Right ventricle myocardium superior (tissue), 1 donor: ENCODE measurements at regions not wholly inside any gene's neighbourhood (a gene's known extent, or its start where the extent isn't known, plus 50 kb on each side); places are given as distances from the start of the nearest gene placed in this dataset.

Source experiments
- ATAC-seq: fragments of 200-7000 bp; cut with Tn5 transposase; one replicate; pipeline ENCODE4 v1.9.1; 2020; ENCODE audit warnings: mild to moderate bottlenecking; ENCODE audit not compliant: poor library complexity
- DNase-seq: peaks from one replicate; pipeline ENCODE4 v3.0.0-alpha.2; 2020
- intact Hi-C: fragments of 100-400 bp; cut with DNase I; formaldehyde crosslinking; loops from one replicate; pipeline ENCODE4 v1.11.2; 2022
- donor health status: DM: no; HTN: yes; CAD: no; lungs with severe emphysema.

- ATAC-seq (no peak), DNase-seq (no peak)
- intact Hi-C loops = no loop called here
Observed at GRCh38 chr11:80505771-80506170, 1064.9 kb upstream of the TENM4 start.

- intact Hi-C loops = no loop called here
- no peak for DNase-seq
- ATAC-seq = no peak
Observed at GRCh38 chr11:80503990-80504389, 1063.2 kb upstream of the TENM4 start.

GRCh38 chr11:80502511-80502910, 1061.7 kb upstream of the TENM4 start:
- ATAC-seq (no peak), DNase-seq (no peak)
- intact Hi-C loops = no loop called here

GRCh38 chr11:80495116-80495515, 1054.3 kb upstream of the TENM4 start:
- no peak for DNase-seq
- intact Hi-C loops = no loop called here
- ATAC-seq = no peak

GRCh38 chr11:80487952-80488351, 1047.1 kb upstream of the TENM4 start:
- intact Hi-C loops = no loop called here
- ATAC-seq (no peak), DNase-seq (no peak)

- no peak for DNase-seq
- intact Hi-C loops = no loop called here
- ATAC-seq = no peak
Observed at GRCh38 chr11:80486678-80487077, 1045.8 kb upstream of the TENM4 start.

- intact Hi-C loops = no loop called here
- ATAC-seq = no peak
- no peak for DNase-seq
Observed at GRCh38 chr11:80477178-80477577, 1036.3 kb upstream of the TENM4 start.

GRCh38 chr11:80473562-80473961, 1032.7 kb upstream of the TENM4 start:
- no peak for ATAC-seq
- DNase-seq = no peak
- intact Hi-C loops = no loop called here

- ATAC-seq = no peak
- DNase-seq = no peak
- intact Hi-C loops = no loop called here
Observed at GRCh38 chr11:80469871-80470270, 1029.0 kb upstream of the TENM4 start.

GRCh38 chr11:80466570-80466969, 1025.7 kb upstream of the TENM4 start:
- ATAC-seq = no peak
- no peak for DNase-seq
- intact Hi-C loops = no loop called here

GRCh38 chr11:80462211-80462610, 1021.4 kb upstream of the TENM4 start:
- no peak for DNase-seq
- ATAC-seq = no peak
- intact Hi-C loops = no loop called here

GRCh38 chr11:80458376-80458775, 1017.5 kb upstream of the TENM4 start:
- intact Hi-C loops = no loop called here
- DNase-seq (no peak), ATAC-seq (no peak)

- intact Hi-C loops = no loop called here
- DNase-seq (no peak), ATAC-seq (no peak)
Observed at GRCh38 chr11:80457823-80458222, 1017.0 kb upstream of the TENM4 start.

- DNase-seq = no peak
- intact Hi-C loops = no loop called here
- no peak for ATAC-seq
Observed at GRCh38 chr11:80455818-80456217, 1015.0 kb upstream of the TENM4 start.

- no peak for ATAC-seq
- intact Hi-C loops = no loop called here
- DNase-seq = no peak
Observed at GRCh38 chr11:80451105-80451504, 1010.3 kb upstream of the TENM4 start.

GRCh38 chr11:80448709-80449108, 1007.9 kb upstream of the TENM4 start:
- DNase-seq = no peak
- intact Hi-C loops = no loop called here
- ATAC-seq = no peak

- ATAC-seq (no peak), DNase-seq (no peak)
- intact Hi-C loops = no loop called here
Observed at GRCh38 chr11:80443177-80443576, 1002.3 kb upstream of the TENM4 start.

- intact Hi-C loops = no loop called here
- ATAC-seq = no peak
Observed at GRCh38 chr11:80441821-80442220, 1001.0 kb upstream of the TENM4 start.

GRCh38 chr11:80440835-80441234, 1000.0 kb upstream of the TENM4 start:
- DNase-seq (no peak), ATAC-seq (no peak)
- intact Hi-C loops = no loop called here

More at GRCh38 chr11:80441821-80442220, 1001.0 kb upstream of the TENM4 start:
- DNase-seq = no peak

GRCh38 chr11:80436547-80436946, 995.7 kb upstream of the TENM4 start:
- intact Hi-C loops = no loop called here
- ATAC-seq (no peak), DNase-seq (no peak)

- intact Hi-C loops = no loop called here
- DNase-seq (no peak), ATAC-seq (no peak)
Observed at GRCh38 chr11:80435345-80435744, 994.5 kb upstream of the TENM4 start.

- no peak for ATAC-seq
- intact Hi-C loops = no loop called here
- DNase-seq = no peak
Observed at GRCh38 chr11:80432057-80432456, 991.2 kb upstream of the TENM4 start.
